HG02852 (cell line): ENCODE measurements at regions not wholly inside any gene's neighbourhood (a gene's known extent, or its start where the extent isn't known, plus 50 kb on each side); places are given as distances from the start of the nearest gene placed in this dataset.

Experiments
- ATAC-seq: cut with Tn5 transposase; IDR thresholded peaks from one replicate; pipeline ENCODE4 v1.9.1; 2021; ENCODE audit warnings: mild to moderate bottlenecking, moderate library complexity; ENCODE audit not compliant: unreplicated experiment

- ATAC-seq, result no peak
Measured at GRCh38 chr3:135898774-135899173, 66.8 kb upstream of the PPP2R3A start.

DNA sequence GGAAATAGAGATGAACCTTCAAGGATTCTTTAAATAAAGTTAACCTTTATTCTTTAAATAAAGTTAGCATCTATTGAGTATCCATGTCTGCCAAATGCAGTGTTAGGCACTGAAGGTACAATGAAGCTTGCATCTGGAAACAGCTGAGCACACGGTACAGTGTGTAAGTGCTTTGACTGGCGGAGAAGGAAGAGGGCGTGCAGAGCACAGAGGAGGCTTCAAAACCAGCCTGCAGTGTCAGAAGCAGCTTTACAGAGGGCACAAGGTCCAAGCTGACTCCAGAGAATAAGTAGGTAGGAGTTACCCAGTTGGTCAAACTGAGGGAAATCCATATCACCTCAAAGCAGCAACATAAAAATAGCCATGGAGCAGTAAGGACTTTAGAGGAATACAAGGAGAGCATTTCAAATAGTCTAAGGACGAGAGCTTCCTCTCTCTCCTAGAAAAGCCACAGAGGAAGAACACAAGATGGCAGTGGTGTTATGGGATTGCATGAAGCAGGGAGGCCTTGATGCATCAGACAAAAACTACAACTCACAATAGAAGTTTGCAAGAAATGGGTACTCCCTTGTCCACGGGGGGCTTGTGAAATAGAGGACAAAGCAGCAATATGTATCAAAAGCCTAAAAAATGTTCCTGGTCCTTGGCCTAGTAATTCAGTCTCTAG lies 60.3 kb upstream of the PPP2R3A start:
- no peak for ATAC-seq

DNA sequence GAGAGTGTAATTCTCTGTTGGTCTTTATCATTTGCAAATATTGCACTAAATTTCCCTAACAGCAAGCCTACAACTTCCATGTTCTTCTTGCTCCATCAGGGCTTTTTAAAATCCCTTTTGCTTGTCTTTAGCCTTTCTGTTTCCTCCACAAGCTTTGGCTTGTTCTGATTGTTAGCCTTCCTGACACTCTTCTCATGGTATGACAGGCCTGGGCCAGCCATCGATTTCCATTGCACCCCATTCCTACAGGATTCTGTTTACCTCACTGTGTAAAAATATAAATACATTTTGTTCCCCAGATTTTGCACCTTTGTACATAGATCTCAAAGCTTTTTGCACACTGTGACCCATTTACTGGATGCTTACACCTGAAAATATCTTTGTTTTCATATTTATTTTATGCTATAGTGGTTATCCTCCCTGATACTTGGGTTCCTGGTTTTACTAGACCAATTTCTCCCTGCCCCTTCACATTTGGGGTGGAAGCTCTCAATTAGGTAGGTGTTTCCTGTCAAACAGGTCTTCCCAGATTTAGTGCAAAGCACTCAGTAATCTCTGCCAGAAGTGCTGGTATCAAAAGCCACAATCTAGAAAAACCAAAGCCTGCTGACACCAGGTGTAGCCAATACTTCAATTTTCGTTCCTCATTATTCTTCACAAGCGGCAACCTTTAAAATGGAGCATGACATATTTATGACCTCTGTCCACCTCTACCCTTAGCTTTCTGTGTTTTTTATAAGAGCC lies 57.9 kb upstream of the PPP2R3A start:
- ATAC-seq, result no peak

DNA sequence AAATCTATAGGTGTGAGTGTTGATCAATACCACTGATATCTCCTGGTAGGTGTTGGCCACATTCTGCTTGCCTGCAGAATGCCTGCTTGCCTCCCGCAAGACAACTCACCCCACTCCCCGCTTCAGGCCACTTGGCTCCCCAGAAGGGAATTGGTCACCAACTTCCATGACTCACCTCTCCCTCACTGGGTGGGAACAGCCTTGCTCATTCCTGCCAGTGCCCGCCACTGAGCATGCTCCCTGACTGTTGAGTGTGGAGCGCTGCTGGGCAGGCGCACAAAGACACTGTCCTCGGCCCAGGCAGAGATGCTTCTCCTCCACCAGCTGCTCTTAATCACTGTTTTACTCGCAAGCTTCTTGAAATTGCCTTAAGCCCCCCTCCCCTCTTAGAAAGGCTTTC lies 57.3 kb upstream of the PPP2R3A start:
- ATAC-seq, result no peak

DNA sequence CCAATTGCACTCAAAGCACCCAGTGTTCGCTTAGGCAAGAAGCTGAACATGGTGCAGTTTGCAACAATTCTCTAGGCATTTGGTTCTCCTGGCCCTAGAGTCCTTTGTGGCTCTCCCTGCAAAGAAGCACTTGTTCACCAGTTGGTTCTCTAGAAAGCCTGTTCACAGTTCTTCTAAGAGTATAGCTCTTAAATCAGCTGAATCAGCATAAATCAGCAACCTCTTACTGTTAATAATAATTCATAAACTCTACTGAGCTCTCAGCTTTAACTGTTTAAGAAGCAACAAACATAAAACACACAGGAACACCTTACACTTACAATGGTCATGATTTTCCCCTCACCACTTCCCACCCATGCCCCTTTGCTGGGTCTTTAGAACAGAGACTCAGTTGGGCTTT lies 56.8 kb upstream of the PPP2R3A start:
- no peak for ATAC-seq

DNA sequence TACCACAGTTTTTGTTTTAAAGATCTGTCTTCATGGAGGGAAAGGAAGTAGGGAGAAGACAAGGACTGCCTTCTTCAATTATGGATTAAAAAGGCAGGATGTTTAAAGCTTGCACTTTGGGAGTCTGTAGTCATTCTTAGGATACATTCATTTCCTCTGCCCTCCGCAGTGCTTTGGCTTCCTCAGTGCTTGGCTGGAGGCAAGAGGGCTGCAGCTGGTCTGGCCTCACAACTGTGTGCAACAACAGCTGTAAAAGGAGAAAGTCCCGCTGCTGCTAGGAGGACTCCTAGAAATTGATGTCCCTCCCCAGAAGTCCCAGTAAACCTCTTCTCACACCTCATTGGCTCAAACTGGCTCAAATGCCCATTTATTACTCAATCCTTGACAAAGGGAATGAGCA lies 54.4 kb upstream of the PPP2R3A start:
- ATAC-seq, result no peak

DNA sequence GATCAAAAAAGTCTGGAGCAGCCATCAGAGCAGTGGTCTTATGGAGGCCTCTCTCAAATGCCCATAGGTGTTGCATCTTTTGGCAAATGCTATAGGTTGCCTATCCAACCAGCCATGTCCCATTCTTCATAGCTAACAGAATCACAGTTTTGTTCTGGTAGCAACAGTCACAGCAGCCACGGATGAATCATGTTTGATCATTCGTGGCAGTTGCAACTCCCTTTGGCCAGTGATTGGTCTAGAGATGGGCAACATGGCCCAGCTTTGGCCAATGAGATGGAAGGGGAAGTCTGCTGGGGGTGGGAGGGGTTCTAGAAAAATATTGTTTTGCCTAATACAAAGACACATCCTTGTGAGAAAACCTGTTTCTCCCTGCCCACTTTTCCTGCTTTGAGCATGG lies 50.3 kb upstream of the PPP2R3A start:
- ATAC-seq, result no peak
